ENCODE measurements at regions not wholly inside any gene's neighbourhood (a gene's known extent, or its start where the extent isn't known, plus 50 kb on each side); places are given as distances from the start of the nearest gene placed in this dataset.
A peak's percentile ranks its signal among the peaks of the same experiment; 100 is the strongest.

DNA sequence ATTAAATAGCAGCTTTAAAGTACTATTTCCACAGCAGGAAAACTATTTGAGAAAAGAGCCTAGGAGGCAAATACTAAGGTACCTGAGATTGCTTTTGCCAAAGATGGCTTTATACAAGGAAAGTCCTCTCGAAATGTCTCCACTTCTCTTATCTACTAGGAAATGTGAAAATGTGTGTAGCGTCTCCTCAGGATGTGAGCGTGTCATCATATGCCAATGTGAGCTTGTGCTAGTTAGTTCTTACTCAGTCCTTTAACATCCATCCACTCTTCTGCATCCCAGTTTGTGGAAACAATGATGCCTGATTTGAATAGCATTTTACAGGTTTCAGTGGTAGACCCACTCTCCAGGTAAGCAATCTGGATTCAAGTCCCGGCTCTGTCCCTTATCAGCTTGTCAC lies 421.0 kb downstream of the DYNC2H1 start:
- TF ChIP-seq, protein P1, sequence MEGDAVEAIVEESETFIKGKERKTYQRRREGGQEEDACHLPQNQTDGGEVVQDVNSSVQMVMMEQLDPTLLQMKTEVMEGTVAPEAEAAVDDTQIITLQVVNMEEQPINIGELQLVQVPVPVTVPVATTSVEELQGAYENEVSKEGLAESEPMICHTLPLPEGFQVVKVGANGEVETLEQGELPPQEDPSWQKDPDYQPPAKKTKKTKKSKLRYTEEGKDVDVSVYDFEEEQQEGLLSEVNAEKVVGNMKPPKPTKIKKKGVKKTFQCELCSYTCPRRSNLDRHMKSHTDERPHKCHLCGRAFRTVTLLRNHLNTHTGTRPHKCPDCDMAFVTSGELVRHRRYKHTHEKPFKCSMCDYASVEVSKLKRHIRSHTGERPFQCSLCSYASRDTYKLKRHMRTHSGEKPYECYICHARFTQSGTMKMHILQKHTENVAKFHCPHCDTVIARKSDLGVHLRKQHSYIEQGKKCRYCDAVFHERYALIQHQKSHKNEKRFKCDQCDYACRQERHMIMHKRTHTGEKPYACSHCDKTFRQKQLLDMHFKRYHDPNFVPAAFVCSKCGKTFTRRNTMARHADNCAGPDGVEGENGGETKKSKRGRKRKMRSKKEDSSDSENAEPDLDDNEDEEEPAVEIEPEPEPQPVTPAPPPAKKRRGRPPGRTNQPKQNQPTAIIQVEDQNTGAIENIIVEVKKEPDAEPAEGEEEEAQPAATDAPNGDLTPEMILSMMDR (IDR thresholded peaks at IDR 0.05; ENCODE audit: extremely low read depth, insufficient read depth, missing control alignments) = no peak
- in situ Hi-C loops (cut with MboI; ENCODE audit: low pct_unique_long_range_greater_than_20kb, low sequenced_read_pairs, unreplicated experiment) = no loop called here
- no peak for DNase-seq (ENCODE audit: low spot score)

DNA sequence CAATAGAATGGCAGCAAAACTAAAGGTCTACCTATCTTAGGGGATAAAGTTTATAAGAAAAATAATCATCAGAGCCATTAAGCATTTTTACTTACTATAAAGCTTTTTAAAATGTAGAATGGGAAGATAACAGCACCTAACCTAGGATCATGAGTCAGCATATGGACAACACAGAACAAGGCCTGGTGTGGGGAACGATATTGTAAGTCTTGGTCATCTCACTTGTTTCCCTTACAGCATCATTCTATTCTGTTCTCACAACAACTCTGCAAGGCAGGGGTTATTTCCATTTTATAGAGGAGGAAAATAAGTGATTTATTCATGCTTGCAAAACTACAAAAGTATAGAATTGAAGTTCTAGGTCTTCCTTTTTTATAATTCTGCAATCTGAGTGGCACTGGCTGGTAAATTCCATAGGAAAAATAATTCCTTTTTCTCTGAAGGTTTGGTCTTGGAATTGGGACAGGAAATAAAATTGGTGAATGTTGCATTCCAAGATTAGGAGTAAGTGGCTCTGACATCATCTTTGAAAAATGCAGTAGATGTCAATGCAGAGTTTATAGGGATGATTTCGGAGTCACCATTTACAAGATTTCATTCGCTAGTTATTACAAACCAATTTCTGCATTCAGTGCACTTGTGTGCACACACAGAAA lies 423.0 kb downstream of the DYNC2H1 start:
- no peak for DNase-seq (ENCODE audit: low spot score)
- in situ Hi-C loops (cut with MboI; ENCODE audit: low pct_unique_long_range_greater_than_20kb, low sequenced_read_pairs, unreplicated experiment) = no loop called here

DNA sequence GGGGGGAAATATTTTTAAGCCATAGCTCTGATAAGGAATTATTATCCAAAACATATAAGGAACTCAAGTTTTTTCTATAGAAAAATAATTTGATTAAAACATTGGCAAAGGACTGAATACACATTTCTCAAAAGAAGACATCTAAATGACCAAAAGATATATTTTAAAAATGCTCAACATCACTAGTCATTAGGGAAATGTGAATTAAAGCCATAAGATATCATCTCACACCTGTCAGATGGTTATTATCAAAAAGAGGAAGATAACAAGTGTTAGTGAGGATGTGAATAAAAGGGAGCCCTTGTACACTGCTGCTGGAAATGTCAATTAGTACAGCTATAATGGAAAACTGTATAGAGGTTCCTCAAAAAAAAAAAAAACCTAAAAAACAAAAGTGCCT lies 425.0 kb downstream of the DYNC2H1 start:
- in situ Hi-C loops (cut with MboI; ENCODE audit: low pct_unique_long_range_greater_than_20kb, low sequenced_read_pairs, unreplicated experiment) = no loop called here
- TF ChIP-seq, protein P1 (IDR thresholded peaks at IDR 0.05; ENCODE audit: extremely low read depth, insufficient read depth, missing control alignments) = no peak

More for the DNA sequence above, 423.0 kb downstream of the DYNC2H1 start:
- TF ChIP-seq, protein P1 (IDR thresholded peaks at IDR 0.05; ENCODE audit: extremely low read depth, insufficient read depth, missing control alignments) = no peak

DNA sequence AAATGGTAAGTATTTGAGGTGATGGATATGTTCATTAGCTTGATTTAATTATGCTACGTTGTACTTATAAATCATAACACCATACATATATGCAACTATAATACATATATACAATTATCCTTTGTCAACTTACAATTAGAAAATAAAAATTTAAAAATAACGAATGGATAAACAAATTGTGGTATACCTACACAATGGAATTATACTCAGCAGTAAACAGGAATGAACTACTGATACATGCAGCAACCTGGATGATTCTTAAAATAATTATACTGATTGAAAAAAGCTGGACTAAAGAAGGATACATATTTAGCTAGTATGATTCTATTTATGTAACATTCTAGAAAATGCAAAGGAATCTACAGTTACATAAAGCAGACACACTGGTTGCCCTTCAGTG lies 425.7 kb downstream of the DYNC2H1 start:
- in situ Hi-C loops (cut with MboI; ENCODE audit: low pct_unique_long_range_greater_than_20kb, low sequenced_read_pairs, unreplicated experiment) = no loop called here
- TF ChIP-seq, protein P1 (IDR thresholded peaks at IDR 0.05; ENCODE audit: extremely low read depth, insufficient read depth, missing control alignments) = no peak
- no peak for DNase-seq (ENCODE audit: low spot score)

More for the DNA sequence above, 425.0 kb downstream of the DYNC2H1 start:
- no peak for DNase-seq (ENCODE audit: low spot score)

DNA sequence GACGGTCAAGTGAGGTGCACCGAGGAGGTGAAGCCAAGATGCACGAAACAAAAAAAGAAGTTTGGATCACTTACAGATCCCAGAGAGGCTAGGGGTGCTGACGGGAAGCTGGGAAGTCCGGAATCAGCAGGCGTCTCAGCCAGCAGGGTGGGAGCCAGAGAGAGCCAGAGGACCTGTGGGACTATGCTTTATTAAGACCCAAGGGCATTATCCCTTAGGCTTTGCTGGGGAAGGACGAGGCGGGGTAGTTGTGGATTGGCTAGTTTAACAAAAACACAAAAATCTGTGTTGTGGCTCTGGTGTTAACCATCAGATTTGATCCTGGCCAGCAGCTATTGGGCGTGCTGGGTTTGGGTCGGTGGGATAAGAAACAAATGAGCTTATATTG lies 427.1 kb downstream of the DYNC2H1 start:
- TF ChIP-seq, protein P1 (IDR thresholded peaks at IDR 0.05; ENCODE audit: extremely low read depth, insufficient read depth, missing control alignments) = no peak
- in situ Hi-C loops (cut with MboI; ENCODE audit: low pct_unique_long_range_greater_than_20kb, low sequenced_read_pairs, unreplicated experiment) = no loop called here
- no peak for DNase-seq (ENCODE audit: low spot score)

DNA sequence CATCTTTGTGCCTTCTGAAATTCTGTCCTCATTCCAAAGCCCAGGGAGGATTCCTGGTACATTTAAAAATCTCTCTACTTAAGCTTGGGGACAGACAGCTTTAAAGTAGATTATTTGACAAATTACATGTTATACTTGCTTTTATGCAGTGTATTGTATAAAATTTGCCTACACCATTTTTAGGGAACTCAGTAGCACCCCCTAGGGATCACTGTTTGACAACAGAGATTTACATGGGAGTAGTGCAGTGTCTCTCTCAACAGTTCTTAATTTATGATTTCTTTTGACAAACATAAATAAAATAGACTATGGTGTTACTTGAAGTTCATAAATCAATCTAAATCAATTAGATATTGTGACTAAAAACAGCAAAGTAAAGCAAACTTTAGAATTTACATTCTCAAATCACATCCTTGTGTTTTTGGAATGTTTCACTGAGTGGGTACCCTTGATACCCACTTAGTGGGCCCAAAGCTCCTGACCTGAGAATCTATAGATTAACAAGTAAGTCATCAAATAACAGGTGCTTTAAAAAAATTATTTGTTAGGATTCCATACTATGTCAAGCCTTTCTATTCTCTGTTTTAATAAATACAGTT lies 428.8 kb downstream of the DYNC2H1 start:
- TF ChIP-seq, protein P1 (IDR thresholded peaks at IDR 0.05; ENCODE audit: extremely low read depth, insufficient read depth, missing control alignments) = peak; percentile 39
- in situ Hi-C loops (cut with MboI; ENCODE audit: low pct_unique_long_range_greater_than_20kb, low sequenced_read_pairs, unreplicated experiment) = no loop called here
- DNase-seq (ENCODE audit: low spot score) = peak; percentile 6
